Panc1 (cell line): ENCODE measurements at regions not wholly inside any gene's neighbourhood (a gene's known extent, or its start where the extent isn't known, plus 50 kb on each side); places are given as distances from the start of the nearest gene placed in this dataset.

Experiments used
- ATAC-seq: fragments of 200-7000 bp; cut with Tn5 transposase; 2 replicates; pipeline ENCODE4 v1.9.1; 2020; ENCODE audit warnings: mild to moderate bottlenecking, moderate library complexity
- BruUV-seq: library from RNA; stranded (reverse); fragments of 400-500 nt; replicated peaks from 2 replicates; lab custom pipeline; 2021; lab: Mats Ljungman, UMichigan
- CTCF ChIA-PET: fragments of 300-600 bp; sonication (Branson Sonifier 250); formaldehyde crosslinking; loops from one replicate; lab custom pipeline; 2022; ENCODE audit warnings: antibody characterized with exemption; lab: Charles Lee
- POLR2A ChIA-PET: fragments of 300-600 bp; sonication (Branson Sonifier 250); formaldehyde crosslinking; loops from one replicate; lab custom pipeline; 2022; ENCODE audit warnings: antibody characterized with exemption; lab: Charles Lee
- DNase-seq: peaks from one replicate; pipeline ENCODE4 v3.0.0-alpha.2; 2010; ENCODE audit warnings: low read depth, low spot score
- H3K27ac ChIP-seq: 2 replicates; pipeline ENCODE4 v1.5.1; 2011; ENCODE audit warnings: mild to moderate bottlenecking, low read length, inconsistent platforms
- H3K27me3 ChIP-seq: fragments of 200-500 bp; sonication (Bioruptor generic); 2 replicates; pipeline ENCODE4 v1.6.0; 2014; ENCODE audit warnings: low read length, inconsistent platforms; ENCODE audit not compliant: control insufficient read depth, insufficient read depth
- H3K36me3 ChIP-seq: fragments of 200-500 bp; sonication (Bioruptor generic); 2 replicates; pipeline ENCODE4 v1.5.1; 2014; ENCODE audit warnings: inconsistent platforms, mild to moderate bottlenecking, low read length, moderate library complexity; ENCODE audit not compliant: control insufficient read depth, insufficient read depth
- H3K4me1 ChIP-seq: 2 replicates; pipeline ENCODE4 v1.5.1; 2011; ENCODE audit warnings: inconsistent platforms, mild to moderate bottlenecking, low read length, moderate library complexity; ENCODE audit not compliant: control insufficient read depth, insufficient read depth
- H3K4me3 ChIP-seq, 2 experiments: 2 replicates each; pipeline ENCODE4 v1.5.1; 2011 to 2012; ENCODE audit warnings: low read depth in 2 of 2, low read length in 2 of 2, mild to moderate bottlenecking in 2 of 2, inconsistent platforms in 1 of 2, moderate library complexity in 1 of 2
- H3K9me3 ChIP-seq: fragments of 200-500 bp; sonication (Bioruptor generic); 2 replicates; pipeline ENCODE4 v1.5.1; 2014; ENCODE audit warnings: low read depth, mild to moderate bottlenecking, inconsistent platforms, low read length, moderate library complexity; ENCODE audit not compliant: control insufficient read depth, insufficient read depth
- POLR2AphosphoS5 ChIP-seq: IDR thresholded peaks from 2 replicates; pipeline ENCODE4 v1.6.1; 2012; ENCODE audit warnings: mild to moderate bottlenecking, low read depth, low read length, moderate library complexity
- SIN3A ChIP-seq: IDR thresholded peaks from 2 replicates; pipeline ENCODE4 v1.6.1; 2012; ENCODE audit warnings: low read depth, mild to moderate bottlenecking, low read length, moderate library complexity, borderline replicate concordance; ENCODE audit not compliant: insufficient read depth
- in situ Hi-C: cut with HindIII; loops from 2 replicates; pipeline ENCODE4 v1.10.0; 2016; ENCODE audit warnings: low sequenced_read_pairs, low pct_unique_long_range_greater_than_20kb
- intact Hi-C: fragments of 100-400 bp; cut with micrococcal nuclease; formaldehyde crosslinking; loops from one replicate; pipeline ENCODE4 v1.10.0; 2022; ENCODE audit not compliant: unreplicated experiment
- TF ChIP-seq, protein P1 (sequence below), 2 experiments: IDR thresholded peaks; 2 replicates each; pipeline ENCODE4 v1.6.1; 2011 to 2012; ENCODE audit warnings: low read depth in 2 of 2, control low read depth in 1 of 2, low read length in 1 of 2, mild to moderate bottlenecking in 1 of 2, moderate library complexity in 1 of 2; ENCODE audit not compliant: insufficient read depth in 1 of 2
- TF ChIP-seq, protein P2 (sequence below): fragments of 450-650 bp; IDR thresholded peaks from 2 replicates; pipeline ENCODE4 v1.5.1; 2017; ENCODE audit warnings: mild to moderate bottlenecking

DNA sequence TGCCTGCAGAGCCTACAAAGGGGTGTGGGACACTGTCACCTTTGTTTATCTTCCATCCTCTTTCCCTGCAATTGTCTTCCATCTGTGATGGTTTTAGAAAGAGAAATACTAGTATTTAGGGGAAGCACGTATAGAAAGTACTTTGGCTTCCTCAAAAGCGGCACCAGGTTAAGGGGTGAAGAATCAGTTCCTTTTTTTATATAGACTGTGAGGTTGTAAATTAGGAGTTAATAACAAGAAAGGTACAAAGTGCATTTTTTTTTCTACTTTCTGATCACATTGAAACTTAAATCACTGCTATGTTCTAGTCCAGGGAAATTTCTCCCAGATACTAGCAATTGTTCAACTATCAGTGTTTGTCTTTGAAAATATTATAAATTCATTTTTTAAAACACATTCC, 219.3 kb downstream of the CEMIP2 start:
- POLR2A ChIA-PET = no interaction called here
- ATAC-seq = no peak

DNA sequence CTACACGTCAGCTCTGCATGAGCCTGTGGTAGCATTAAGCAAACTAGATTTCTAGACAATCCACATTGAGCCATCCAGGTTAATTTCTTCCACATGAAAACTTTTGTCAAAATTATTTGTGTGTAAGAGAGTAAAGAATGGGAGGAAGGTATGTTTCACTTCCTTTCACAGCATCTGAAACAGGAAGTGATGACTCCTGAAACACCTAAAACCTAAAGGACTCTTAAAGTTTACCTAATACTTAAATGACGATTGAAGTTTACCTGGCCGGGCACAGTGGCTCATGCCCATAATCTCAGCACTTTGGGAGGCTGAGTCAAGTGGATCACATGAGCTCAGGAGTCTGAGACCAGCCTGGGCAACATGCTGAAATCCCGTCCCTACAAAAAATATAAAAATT, 223.8 kb downstream of the CEMIP2 start:
- ChIA-PET CTCF (no interaction called here), POLR2A (no interaction called here)
- intact Hi-C loops (no loop called here), in situ Hi-C loops (no loop called here)
- Histone ChIP-seq H3K27ac (no peak overlapping the region), H3K9me3 (no peaks in the 10 kb centered on the region), H3K27me3 (no peaks in the 10 kb centered on the region), H3K4me1 (no peaks in the 10 kb centered on the region), H3K4me3 (no peak overlapping the region), H3K36me3 (no peaks in the 10 kb centered on the region)
- TF ChIP-seq, protein P1, sequence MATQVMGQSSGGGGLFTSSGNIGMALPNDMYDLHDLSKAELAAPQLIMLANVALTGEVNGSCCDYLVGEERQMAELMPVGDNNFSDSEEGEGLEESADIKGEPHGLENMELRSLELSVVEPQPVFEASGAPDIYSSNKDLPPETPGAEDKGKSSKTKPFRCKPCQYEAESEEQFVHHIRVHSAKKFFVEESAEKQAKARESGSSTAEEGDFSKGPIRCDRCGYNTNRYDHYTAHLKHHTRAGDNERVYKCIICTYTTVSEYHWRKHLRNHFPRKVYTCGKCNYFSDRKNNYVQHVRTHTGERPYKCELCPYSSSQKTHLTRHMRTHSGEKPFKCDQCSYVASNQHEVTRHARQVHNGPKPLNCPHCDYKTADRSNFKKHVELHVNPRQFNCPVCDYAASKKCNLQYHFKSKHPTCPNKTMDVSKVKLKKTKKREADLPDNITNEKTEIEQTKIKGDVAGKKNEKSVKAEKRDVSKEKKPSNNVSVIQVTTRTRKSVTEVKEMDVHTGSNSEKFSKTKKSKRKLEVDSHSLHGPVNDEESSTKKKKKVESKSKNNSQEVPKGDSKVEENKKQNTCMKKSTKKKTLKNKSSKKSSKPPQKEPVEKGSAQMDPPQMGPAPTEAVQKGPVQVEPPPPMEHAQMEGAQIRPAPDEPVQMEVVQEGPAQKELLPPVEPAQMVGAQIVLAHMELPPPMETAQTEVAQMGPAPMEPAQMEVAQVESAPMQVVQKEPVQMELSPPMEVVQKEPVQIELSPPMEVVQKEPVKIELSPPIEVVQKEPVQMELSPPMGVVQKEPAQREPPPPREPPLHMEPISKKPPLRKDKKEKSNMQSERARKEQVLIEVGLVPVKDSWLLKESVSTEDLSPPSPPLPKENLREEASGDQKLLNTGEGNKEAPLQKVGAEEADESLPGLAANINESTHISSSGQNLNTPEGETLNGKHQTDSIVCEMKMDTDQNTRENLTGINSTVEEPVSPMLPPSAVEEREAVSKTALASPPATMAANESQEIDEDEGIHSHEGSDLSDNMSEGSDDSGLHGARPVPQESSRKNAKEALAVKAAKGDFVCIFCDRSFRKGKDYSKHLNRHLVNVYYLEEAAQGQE (IDR thresholded peaks at IDR 0.05; ENCODE audit: insufficient read depth in 1 of 2, low read depth in 2 of 2, low read length in 1 of 2) = no peak
- no peak for TF ChIP-seq POLR2AphosphoS5
- TF ChIP-seq, protein P2, sequence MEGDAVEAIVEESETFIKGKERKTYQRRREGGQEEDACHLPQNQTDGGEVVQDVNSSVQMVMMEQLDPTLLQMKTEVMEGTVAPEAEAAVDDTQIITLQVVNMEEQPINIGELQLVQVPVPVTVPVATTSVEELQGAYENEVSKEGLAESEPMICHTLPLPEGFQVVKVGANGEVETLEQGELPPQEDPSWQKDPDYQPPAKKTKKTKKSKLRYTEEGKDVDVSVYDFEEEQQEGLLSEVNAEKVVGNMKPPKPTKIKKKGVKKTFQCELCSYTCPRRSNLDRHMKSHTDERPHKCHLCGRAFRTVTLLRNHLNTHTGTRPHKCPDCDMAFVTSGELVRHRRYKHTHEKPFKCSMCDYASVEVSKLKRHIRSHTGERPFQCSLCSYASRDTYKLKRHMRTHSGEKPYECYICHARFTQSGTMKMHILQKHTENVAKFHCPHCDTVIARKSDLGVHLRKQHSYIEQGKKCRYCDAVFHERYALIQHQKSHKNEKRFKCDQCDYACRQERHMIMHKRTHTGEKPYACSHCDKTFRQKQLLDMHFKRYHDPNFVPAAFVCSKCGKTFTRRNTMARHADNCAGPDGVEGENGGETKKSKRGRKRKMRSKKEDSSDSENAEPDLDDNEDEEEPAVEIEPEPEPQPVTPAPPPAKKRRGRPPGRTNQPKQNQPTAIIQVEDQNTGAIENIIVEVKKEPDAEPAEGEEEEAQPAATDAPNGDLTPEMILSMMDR = no peak
- ATAC-seq = no peak
- DNase-seq = no peak
- BruUV-seq = no TSS peak

More for the DNA sequence above, 219.3 kb downstream of the CEMIP2 start:
- in situ Hi-C loops = no loop called here
- H3K27me3 ChIP-seq = no peaks in the 10 kb centered on the region
- no peak for DNase-seq
- H3K4me1 ChIP-seq = no peaks in the 10 kb centered on the region
- H3K36me3 ChIP-seq = no peaks in the 10 kb centered on the region
- CTCF ChIA-PET = no interaction called here
- no peaks in the 10 kb centered on the region for H3K9me3 ChIP-seq
- no peak overlapping the region for H3K27ac ChIP-seq
- BruUV-seq = no TSS peak
- TF ChIP-seq, protein P2 = no peak
- TF ChIP-seq, protein P1 (IDR thresholded peaks at IDR 0.05; ENCODE audit: insufficient read depth in 1 of 2, low read depth in 2 of 2, low read length in 1 of 2) = no peak
- no peak for TF ChIP-seq SIN3A
- no peak overlapping the region for H3K4me3 ChIP-seq
- intact Hi-C loops = no loop called here
